HG03064 (cell line): ENCODE measurements at regions not wholly inside any gene's neighbourhood (a gene's known extent, or its start where the extent isn't known, plus 50 kb on each side); places are given as distances from the start of the nearest gene placed in this dataset.

Experiments
- ATAC-seq: cut with Tn5 transposase; IDR thresholded peaks from one replicate; pipeline ENCODE4 v1.9.1; 2021; ENCODE audit warnings: low read depth; ENCODE audit not compliant: unreplicated experiment

GRCh38 chr1:198901266-198901665, 262.4 kb downstream of the PTPRC start:
- ATAC-seq = no peak

- no peak for ATAC-seq
These were observed 263.8 kb downstream of the PTPRC start for GRCh38 chr1:198902655-198903054.

- no peak for ATAC-seq
These were observed 264.4 kb downstream of the PTPRC start for GRCh38 chr1:198903203-198903602.

- ATAC-seq = no peak
These were observed 264.8 kb downstream of the PTPRC start for GRCh38 chr1:198903621-198904020.

GRCh38 chr1:198904321-198904720, 265.5 kb downstream of the PTPRC start:
- ATAC-seq = no peak

GRCh38 chr1:198906739-198907422, 268.0 kb downstream of the PTPRC start:
- ATAC-seq = no peak

GRCh38 chr1:198907423-198907746, 268.5 kb downstream of the PTPRC start:
- no peak for ATAC-seq

- ATAC-seq = no peak
These were observed 270.2 kb downstream of the PTPRC start for GRCh38 chr1:198908995-198909394.

GRCh38 chr1:198909973-198910372, 271.1 kb downstream of the PTPRC start:
- ATAC-seq = no peak

- no peak for ATAC-seq
These were observed 272.0 kb downstream of the PTPRC start for GRCh38 chr1:198910816-198911215.

- no peak for ATAC-seq
These were observed 273.2 kb downstream of the PTPRC start for GRCh38 chr1:198912046-198912445.

- no peak for ATAC-seq
These were observed 274.8 kb downstream of the PTPRC start for GRCh38 chr1:198913667-198914066.

GRCh38 chr1:198915327-198916231, 276.7 kb downstream of the PTPRC start:
- ATAC-seq = no peak

GRCh38 chr1:198917226-198917625, 278.4 kb downstream of the PTPRC start:
- no peak for ATAC-seq

GRCh38 chr1:198918920-198919319, 280.1 kb downstream of the PTPRC start:
- no peak for ATAC-seq

- no peak for ATAC-seq
These were observed 281.0 kb downstream of the PTPRC start for GRCh38 chr1:198919667-198920398.

- peak; percentile 56 for ATAC-seq
These were observed 284.0 kb downstream of the PTPRC start for GRCh38 chr1:198922638-198923430.

GRCh38 chr1:198923993-198924392, 285.2 kb downstream of the PTPRC start:
- ATAC-seq = no peak

- no peak for ATAC-seq
These were observed 286.7 kb downstream of the PTPRC start for GRCh38 chr1:198925567-198925966.

GRCh38 chr1:198927129-198927528, 288.3 kb downstream of the PTPRC start:
- ATAC-seq = no peak
